Kidney (tissue), 13 donors: ENCODE measurements at regions not wholly inside any gene's neighbourhood (a gene's known extent, or its start where the extent isn't known, plus 50 kb on each side); places are given as distances from the start of the nearest gene placed in this dataset.

Experiments used
- DNase-seq, 5 donors: peaks; one replicate each; pipeline ENCODE4 v3.0.0-alpha.2; 2013 to 2020
- FAIRE-seq: peaks from 2 replicates; lab custom pipeline; 2012; peaks lifted over from hg19 to GRCh38; lab: Jason Lieb, UNC
- H3K27ac ChIP-seq, 2 donors: one replicate each; pipeline ENCODE4 v1.7.0; 2013; ENCODE audit warnings: low read depth in 2 of 2, low read length in 2 of 2, inconsistent platforms in 1 of 2
- H3K27me3 ChIP-seq: one replicate; pipeline ENCODE4 v1.7.1; 2013; ENCODE audit warnings: low read length, inconsistent platforms; ENCODE audit not compliant: control insufficient read depth, insufficient read depth
- H3K36me3 ChIP-seq, 3 donors: one replicate each; pipeline versions ENCODE4 v1.7.0 to v1.7.1; 2013; ENCODE audit warnings: low read length in 3 of 3, control low read depth in 1 of 3, inconsistent platforms in 1 of 3; ENCODE audit not compliant: insufficient read depth in 3 of 3, control insufficient read depth in 2 of 3
- H3K4me1 ChIP-seq, 3 donors: one replicate each; pipeline versions ENCODE4 v1.7.0 to v1.7.1; 2013; ENCODE audit warnings: low read length in 3 of 3, inconsistent platforms in 1 of 3, low read depth in 1 of 3; ENCODE audit not compliant: control insufficient read depth in 2 of 3, insufficient read depth in 2 of 3
- H3K4me3 ChIP-seq, 3 donors: one replicate each; pipeline versions ENCODE4 v1.7.0 to v1.8.1; 2013; ENCODE audit warnings: low read length in 3 of 3, control low read depth in 1 of 3, inconsistent platforms in 1 of 3
- H3K9ac ChIP-seq, 3 donors: one replicate each; pipeline versions ENCODE4 v1.7.0 to v1.7.1; 2013; ENCODE audit warnings: low read length in 3 of 3, control low read depth in 1 of 3, inconsistent platforms in 1 of 3
- H3K9me3 ChIP-seq, 3 donors: one replicate each; pipeline versions ENCODE4 v1.7.0 to v1.7.1; 2013; ENCODE audit warnings: low read length in 3 of 3, control low read depth in 1 of 3, inconsistent platforms in 1 of 3; ENCODE audit not compliant: control insufficient read depth in 2 of 3, insufficient read depth in 1 of 3
- intact Hi-C: fragments of 100-400 bp; cut with DNase I; formaldehyde crosslinking; loops from one replicate; pipeline ENCODE4 v1.11.1; 2022
- TF ChIP-seq, protein P1 (sequence below): IDR thresholded peaks from 3 replicates; pipeline ENCODE4 v1.5.1; 2012; ENCODE audit warnings: mild to moderate bottlenecking, moderate library complexity, borderline replicate concordance; ENCODE audit not compliant: insufficient read depth; ENCODE audit errors: extremely low read depth
- donor health status: control.
- donor health status: control.
- donor health status: control.
- donor health status: control.
- donor health status: control.
- donor health status: DM: yes; HTN: yes; CAD: no.
- donor health status: Normal renal cell carcinoma (clear cell type).

DNA sequence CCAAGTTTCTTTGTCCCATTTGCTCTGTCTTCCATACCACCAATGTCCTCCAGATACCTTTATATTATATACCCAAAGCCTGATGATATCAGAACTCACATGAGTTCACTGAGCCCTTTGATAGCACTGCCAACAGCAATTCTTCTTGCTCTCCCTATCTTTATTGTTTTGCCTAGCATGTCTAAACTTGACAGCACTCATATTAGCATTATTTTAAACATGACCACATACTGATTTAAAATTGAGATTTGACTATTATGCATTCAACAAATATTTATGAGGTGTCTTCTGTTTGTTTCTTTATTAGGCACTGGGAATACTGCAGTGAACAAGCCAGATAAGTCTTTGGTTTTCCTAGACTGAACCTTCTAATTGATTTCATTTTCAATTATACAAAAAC is 587.3 kb upstream of the GCFC2 start:
- Histone ChIP-seq H3K36me3 (no peaks in the 10 kb centered on the region), H3K27ac (no peak overlapping the region), H3K4me3 (no peak overlapping the region), H3K9me3 (no peaks in the 10 kb centered on the region), H3K9ac (no peak overlapping the region), H3K27me3 (no peaks in the 10 kb centered on the region), H3K4me1 (no peaks in the 10 kb centered on the region)
- no peak for FAIRE-seq
- intact Hi-C loops, result no loop called here
- TF ChIP-seq, protein P1, sequence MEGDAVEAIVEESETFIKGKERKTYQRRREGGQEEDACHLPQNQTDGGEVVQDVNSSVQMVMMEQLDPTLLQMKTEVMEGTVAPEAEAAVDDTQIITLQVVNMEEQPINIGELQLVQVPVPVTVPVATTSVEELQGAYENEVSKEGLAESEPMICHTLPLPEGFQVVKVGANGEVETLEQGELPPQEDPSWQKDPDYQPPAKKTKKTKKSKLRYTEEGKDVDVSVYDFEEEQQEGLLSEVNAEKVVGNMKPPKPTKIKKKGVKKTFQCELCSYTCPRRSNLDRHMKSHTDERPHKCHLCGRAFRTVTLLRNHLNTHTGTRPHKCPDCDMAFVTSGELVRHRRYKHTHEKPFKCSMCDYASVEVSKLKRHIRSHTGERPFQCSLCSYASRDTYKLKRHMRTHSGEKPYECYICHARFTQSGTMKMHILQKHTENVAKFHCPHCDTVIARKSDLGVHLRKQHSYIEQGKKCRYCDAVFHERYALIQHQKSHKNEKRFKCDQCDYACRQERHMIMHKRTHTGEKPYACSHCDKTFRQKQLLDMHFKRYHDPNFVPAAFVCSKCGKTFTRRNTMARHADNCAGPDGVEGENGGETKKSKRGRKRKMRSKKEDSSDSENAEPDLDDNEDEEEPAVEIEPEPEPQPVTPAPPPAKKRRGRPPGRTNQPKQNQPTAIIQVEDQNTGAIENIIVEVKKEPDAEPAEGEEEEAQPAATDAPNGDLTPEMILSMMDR, result no peak
- DNase-seq, result no peak

DNA sequence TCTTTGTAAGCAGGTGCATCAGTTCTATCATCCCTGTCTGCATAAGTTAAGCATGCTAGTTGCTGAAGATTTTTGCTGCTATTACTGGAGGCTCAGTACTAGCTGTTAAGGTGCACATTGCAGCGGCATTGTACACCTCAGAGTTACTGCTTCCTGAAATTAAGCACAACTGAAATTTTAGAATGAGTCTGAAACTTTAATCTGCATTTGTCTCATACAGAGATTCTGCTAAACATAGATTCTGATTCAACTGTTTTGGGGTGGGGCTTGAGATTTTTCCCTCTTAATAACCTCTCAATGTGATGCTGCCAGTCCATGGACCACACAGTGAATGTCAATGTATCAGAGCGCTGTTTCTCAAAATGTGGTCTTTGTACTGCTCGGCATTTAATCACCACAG is 585.7 kb upstream of the GCFC2 start:
- Histone ChIP-seq H3K36me3 (no peaks in the 10 kb centered on the region), H3K9me3 (no peaks in the 10 kb centered on the region), H3K4me1 (no peaks in the 10 kb centered on the region), H3K9ac (no peak overlapping the region), H3K27me3 (no peaks in the 10 kb centered on the region), H3K27ac (no peak overlapping the region), H3K4me3 (no peak overlapping the region)
- DNase-seq, result no peak
- intact Hi-C loops, result no loop called here
- TF ChIP-seq, protein P1, result no peak
- no peak for FAIRE-seq

DNA sequence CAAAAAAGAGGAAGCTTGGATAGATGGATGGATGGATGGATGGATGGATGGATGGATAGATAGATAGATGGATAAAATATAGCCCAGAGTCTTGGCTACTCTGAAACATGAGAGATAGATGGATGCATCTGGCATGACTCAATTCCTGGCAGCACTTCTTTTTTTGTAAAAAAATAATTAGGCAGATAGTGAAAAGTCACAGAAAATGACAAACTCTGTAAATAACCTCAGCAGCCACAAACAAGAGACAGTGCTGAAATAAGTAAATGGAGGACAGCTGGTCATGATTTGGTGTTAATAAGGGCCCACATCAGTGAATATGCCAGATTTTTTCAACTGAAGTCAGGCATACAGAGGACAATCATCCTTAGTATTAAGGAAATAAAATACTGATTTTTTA is 585.0 kb upstream of the GCFC2 start:
- TF ChIP-seq, protein P1, result no peak
- no peak overlapping the region for H3K9ac ChIP-seq
- H3K27me3 ChIP-seq, result no peaks in the 10 kb centered on the region
- H3K4me3 ChIP-seq, result no peak overlapping the region
- no peak for FAIRE-seq
- H3K9me3 ChIP-seq, result no peaks in the 10 kb centered on the region
- no peaks in the 10 kb centered on the region for H3K4me1 ChIP-seq
- DNase-seq, result no peak
- intact Hi-C loops, result no loop called here
- no peaks in the 10 kb centered on the region for H3K36me3 ChIP-seq
- H3K27ac ChIP-seq, result no peak overlapping the region

DNA sequence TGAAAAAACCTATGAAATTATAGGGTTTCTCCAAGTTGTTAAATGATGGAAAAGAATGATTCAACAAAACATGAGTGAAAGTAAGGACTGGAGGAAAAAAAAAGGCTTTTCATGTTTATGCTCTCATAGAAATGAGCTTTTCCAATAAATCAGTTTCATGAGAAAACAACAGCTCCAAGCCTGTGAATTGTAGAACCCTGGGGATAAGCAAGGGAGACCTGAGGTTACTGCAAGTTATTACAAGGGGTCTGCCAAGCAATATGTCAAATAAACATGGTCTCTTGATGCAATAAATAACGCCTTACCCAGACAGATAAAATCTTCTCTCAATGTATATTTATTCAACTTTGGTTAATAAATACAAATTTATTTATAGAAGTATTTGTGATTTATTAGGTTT is 577.9 kb upstream of the GCFC2 start:
- TF ChIP-seq, protein P1, result no peak
- no peak overlapping the region for H3K27ac ChIP-seq
- no peaks in the 10 kb centered on the region for H3K36me3 ChIP-seq
- DNase-seq (peak in 2 of 5 donors; percentile 37 to 58), FAIRE-seq (no peak)
- H3K9me3 ChIP-seq, result no peaks in the 10 kb centered on the region
- H3K4me1 ChIP-seq, result no peaks in the 10 kb centered on the region
- H3K27me3 ChIP-seq, result no peaks in the 10 kb centered on the region
- H3K9ac ChIP-seq, result no peak overlapping the region
- intact Hi-C loops, result no loop called here
- H3K4me3 ChIP-seq, result no peak overlapping the region
